WTC11 (cell line): ENCODE measurements at regions not wholly inside any gene's neighbourhood (a gene's known extent, or its start where the extent isn't known, plus 50 kb on each side); places are given as distances from the start of the nearest gene placed in this dataset.
A peak's percentile ranks its signal among the peaks of the same experiment; 100 is the strongest.

Source experiments
- ATAC-seq: fragments of 200-7000 bp; cut with Tn5 transposase; 2 replicates; pipeline ENCODE4 v1.10.0; 2021; ENCODE audit warnings: mild to moderate bottlenecking, moderate library complexity
- CTCF ChIA-PET: fragments of 300-600 bp; sonication (Branson Sonifier 250); formaldehyde crosslinking; loops from one replicate; lab custom pipeline; 2021; ENCODE audit warnings: antibody characterized with exemption; lab: Charles Lee
- POLR2A ChIA-PET: fragments of 350-600 bp; sonication (Branson Sonifier 250); formaldehyde crosslinking; loops from one replicate; lab custom pipeline; 2021; ENCODE audit warnings: antibody characterized with exemption; lab: Charles Lee
- DNase-seq: peaks from one replicate; pipeline ENCODE4 v3.0.0; 2021; ENCODE audit warnings: low spot score
- H3K27ac Mint-ChIP-seq: 2 replicates; pipeline ENCODE4 v1.8.0; 2021; ENCODE audit warnings: mixed read lengths
- H3K27me3 Mint-ChIP-seq: 2 replicates; pipeline ENCODE4 v1.8.0; 2021; ENCODE audit warnings: low read depth, mild to moderate bottlenecking, moderate library complexity, mixed read lengths
- H3K36me3 Mint-ChIP-seq: 2 replicates; pipeline ENCODE4 v1.8.0; 2021; ENCODE audit warnings: mixed read lengths
- H3K4me1 Mint-ChIP-seq: 2 replicates; pipeline ENCODE4 v1.8.0; 2022; ENCODE audit warnings: mixed read lengths
- H3K4me3 Mint-ChIP-seq: 2 replicates; pipeline ENCODE4 v1.8.0; 2021; ENCODE audit warnings: mild to moderate bottlenecking, moderate library complexity, mixed read lengths
- H3K9me3 Mint-ChIP-seq: 2 replicates; pipeline ENCODE4 v1.8.0; 2021; ENCODE audit warnings: mixed read lengths
- AFF4 ChIP-seq: sonication (generic); formaldehyde crosslinking; IDR thresholded peaks from 2 replicates; pipeline ENCODE4 v1.8.1; 2023; ENCODE audit warnings: mild to moderate bottlenecking, missing genetic modification reagents, borderline replicate concordance
- AR ChIP-seq: fragments of 250-450 bp; sonication (Bioruptor Pico); IDR thresholded peaks from 2 replicates; pipeline ENCODE4 v1.9.0; 2021; ENCODE audit warnings: mild to moderate bottlenecking
- ATF2 ChIP-seq: sonication (generic); formaldehyde crosslinking; IDR thresholded peaks from 2 replicates; pipeline ENCODE4 v1.8.1; 2022; ENCODE audit warnings: low read depth, missing genetic modification reagents, borderline replicate concordance
- CBFB ChIP-seq: sonication (generic); formaldehyde crosslinking; IDR thresholded peaks from 2 replicates; pipeline ENCODE4 v1.8.1; 2022; ENCODE audit warnings: mild to moderate bottlenecking, low read depth, missing genetic modification reagents
- CREM ChIP-seq: sonication (generic); formaldehyde crosslinking; IDR thresholded peaks from 2 replicates; pipeline ENCODE4 v1.8.1; 2022; ENCODE audit warnings: mild to moderate bottlenecking, missing genetic modification reagents, moderate library complexity
- E2F1 ChIP-seq: sonication (generic); formaldehyde crosslinking; IDR thresholded peaks from 2 replicates; pipeline ENCODE4 v1.8.0; 2022; ENCODE audit warnings: mild to moderate bottlenecking, missing genetic modification reagents
- E2F4 ChIP-seq: sonication (generic); formaldehyde crosslinking; IDR thresholded peaks from 2 replicates; pipeline ENCODE4 v1.8.1; 2022; ENCODE audit warnings: low read depth, mild to moderate bottlenecking, moderate library complexity, missing genetic modification reagents, borderline replicate concordance
- JUN ChIP-seq: sonication (generic); formaldehyde crosslinking; IDR thresholded peaks from 2 replicates; pipeline ENCODE4 v1.8.0; 2023; ENCODE audit warnings: mild to moderate bottlenecking, missing genetic modification reagents
- MAX ChIP-seq: sonication (generic); formaldehyde crosslinking; IDR thresholded peaks from 2 replicates; pipeline ENCODE4 v1.8.0; 2022; ENCODE audit warnings: mild to moderate bottlenecking, missing genetic modification reagents
- NR1H2 ChIP-seq: sonication (generic); formaldehyde crosslinking; IDR thresholded peaks from 2 replicates; pipeline ENCODE4 v1.9.0; 2021; ENCODE audit warnings: mild to moderate bottlenecking, moderate library complexity, missing genetic modification reagents
- NR2C2 ChIP-seq: sonication (generic); formaldehyde crosslinking; IDR thresholded peaks from 2 replicates; pipeline ENCODE4 v1.8.0; 2022; ENCODE audit warnings: mild to moderate bottlenecking, missing genetic modification reagents
- SP1 ChIP-seq: sonication (generic); formaldehyde crosslinking; conservative IDR thresholded peaks from 2 replicates; pipeline ENCODE4 v1.8.1; 2022; ENCODE audit warnings: missing genetic modification reagents
- ZNF232 ChIP-seq: sonication (generic); formaldehyde crosslinking; IDR thresholded peaks from 2 replicates; pipeline ENCODE4 v1.8.0; 2022; ENCODE audit warnings: mild to moderate bottlenecking, missing genetic modification reagents
- ZNF263 ChIP-seq: sonication (generic); formaldehyde crosslinking; IDR thresholded peaks from 2 replicates; pipeline ENCODE4 v1.8.1; 2022; ENCODE audit warnings: low read depth, mild to moderate bottlenecking, moderate library complexity, missing genetic modification reagents
- ZNF671 ChIP-seq: fragments of 250-450 bp; sonication (Bioruptor Pico); IDR thresholded peaks from 2 replicates; pipeline ENCODE4 v1.8.0; 2021; ENCODE audit warnings: mild to moderate bottlenecking

- DNase-seq (no peak), ATAC-seq (no peak)
- POLR2A ChIA-PET, result no interaction called here
- Mint-ChIP-seq H3K9me3 (no peaks in the 10 kb centered on the region), H3K27me3 (no peaks in the 10 kb centered on the region; the same call in 1 of the 2 replicates), H3K4me1 (peaks cover 43% of the 10 kb centered on the region), H3K27ac (no peak overlapping the region), H3K36me3 (no peaks in the 10 kb centered on the region), H3K4me3 (no peak overlapping the region)
- CTCF ChIA-PET, result interaction anchor here (0.8 to 1.1 kb wide), 2 partner anchors 8 to 12 kb away, joined by 3 to 4 read pairs; no protein-coding TSS in a partner anchor
- TF ChIP-seq NR1H2 (CRISPR knock-in tag), result no peak
- no peak for TF ChIP-seq CBFB (CRISPR knock-in tag)
- no peak for TF ChIP-seq ZNF263
Measured at GRCh38 chr9:79301085-79301484, 270.7 kb upstream of the TLE4 start.

- POLR2A ChIA-PET, result no interaction called here
- Mint-ChIP-seq H3K27me3 (no peaks in the 10 kb centered on the region; the same call in 1 of the 2 replicates), H3K36me3 (no peaks in the 10 kb centered on the region), H3K27ac (no peak overlapping the region; the same call in 1 of the 2 replicates), H3K4me3 (no peak overlapping the region), H3K9me3 (no peaks in the 10 kb centered on the region), H3K4me1 (peaks cover 43% of the 10 kb centered on the region)
- CTCF ChIA-PET, result interaction anchor here (1.1 to 1.2 kb wide), 2 partner anchors 9 kb away, joined by 3 to 5 read pairs; no protein-coding TSS in a partner anchor
- DNase-seq (no peak), ATAC-seq (peak; percentile 50; the same call in 1 of the 2 replicates)
- no peak for TF ChIP-seq CREM (CRISPR knock-in tag)
- no peak for TF ChIP-seq ATF2 (CRISPR knock-in tag)
- TF ChIP-seq AR, result no peak
- no peak for TF ChIP-seq E2F1 (CRISPR knock-in tag)
- no peak for TF ChIP-seq JUN
- TF ChIP-seq ZNF671, result no peak
- no peak for TF ChIP-seq MAX (CRISPR knock-in tag)
- no peak for TF ChIP-seq E2F4
- no peak for TF ChIP-seq NR2C2 (CRISPR knock-in tag)
- TF ChIP-seq ZNF232 (CRISPR knock-in tag), result no peak
- no peak for TF ChIP-seq AFF4 (CRISPR knock-in tag)
- TF ChIP-seq SP1, result no peak
Measured at GRCh38 chr9:79301551-79302391, 270.0 kb upstream of the TLE4 start.
